ENCODE measurements at regions not wholly inside any gene's neighbourhood (a gene's known extent, or its start where the extent isn't known, plus 50 kb on each side); places are given as distances from the start of the nearest gene placed in this dataset.

DNA sequence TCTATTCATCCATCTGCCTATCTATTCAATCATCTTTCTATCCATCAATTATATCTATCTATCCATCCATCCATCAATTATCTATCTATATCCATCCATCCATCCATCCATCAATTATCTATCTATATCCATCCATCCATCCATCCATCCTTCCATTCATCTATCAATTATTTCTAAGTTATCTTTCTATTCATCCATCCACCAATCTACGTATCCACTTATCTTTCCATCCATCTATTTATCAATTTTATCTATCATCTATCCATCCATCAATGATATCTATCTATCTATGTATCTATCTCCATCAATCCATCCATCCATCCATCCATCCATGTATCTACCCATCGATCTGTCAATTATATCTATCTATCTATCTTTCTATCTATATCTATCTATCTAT lies 158.4 kb upstream of the ZKSCAN2 start:
- TF ChIP-seq EZH2 (IDR thresholded peaks at IDR 0.05; ENCODE audit: low read depth, unreplicated experiment) = no peak
- TF ChIP-seq, protein P1, sequence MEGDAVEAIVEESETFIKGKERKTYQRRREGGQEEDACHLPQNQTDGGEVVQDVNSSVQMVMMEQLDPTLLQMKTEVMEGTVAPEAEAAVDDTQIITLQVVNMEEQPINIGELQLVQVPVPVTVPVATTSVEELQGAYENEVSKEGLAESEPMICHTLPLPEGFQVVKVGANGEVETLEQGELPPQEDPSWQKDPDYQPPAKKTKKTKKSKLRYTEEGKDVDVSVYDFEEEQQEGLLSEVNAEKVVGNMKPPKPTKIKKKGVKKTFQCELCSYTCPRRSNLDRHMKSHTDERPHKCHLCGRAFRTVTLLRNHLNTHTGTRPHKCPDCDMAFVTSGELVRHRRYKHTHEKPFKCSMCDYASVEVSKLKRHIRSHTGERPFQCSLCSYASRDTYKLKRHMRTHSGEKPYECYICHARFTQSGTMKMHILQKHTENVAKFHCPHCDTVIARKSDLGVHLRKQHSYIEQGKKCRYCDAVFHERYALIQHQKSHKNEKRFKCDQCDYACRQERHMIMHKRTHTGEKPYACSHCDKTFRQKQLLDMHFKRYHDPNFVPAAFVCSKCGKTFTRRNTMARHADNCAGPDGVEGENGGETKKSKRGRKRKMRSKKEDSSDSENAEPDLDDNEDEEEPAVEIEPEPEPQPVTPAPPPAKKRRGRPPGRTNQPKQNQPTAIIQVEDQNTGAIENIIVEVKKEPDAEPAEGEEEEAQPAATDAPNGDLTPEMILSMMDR (conservative IDR thresholded peaks at IDR 0.05; ENCODE audit: low read depth in 2 of 2) = no peak
- TF ChIP-seq POLR2AphosphoS5 (IDR thresholded peaks at IDR 0.05; ENCODE audit: low read depth) = no peak
- TF ChIP-seq ZNF331 (CRISPR knock-in tag; IDR thresholded peaks at IDR 0.05; ENCODE audit: low read depth) = no peak
- TF ChIP-seq, protein P2, sequence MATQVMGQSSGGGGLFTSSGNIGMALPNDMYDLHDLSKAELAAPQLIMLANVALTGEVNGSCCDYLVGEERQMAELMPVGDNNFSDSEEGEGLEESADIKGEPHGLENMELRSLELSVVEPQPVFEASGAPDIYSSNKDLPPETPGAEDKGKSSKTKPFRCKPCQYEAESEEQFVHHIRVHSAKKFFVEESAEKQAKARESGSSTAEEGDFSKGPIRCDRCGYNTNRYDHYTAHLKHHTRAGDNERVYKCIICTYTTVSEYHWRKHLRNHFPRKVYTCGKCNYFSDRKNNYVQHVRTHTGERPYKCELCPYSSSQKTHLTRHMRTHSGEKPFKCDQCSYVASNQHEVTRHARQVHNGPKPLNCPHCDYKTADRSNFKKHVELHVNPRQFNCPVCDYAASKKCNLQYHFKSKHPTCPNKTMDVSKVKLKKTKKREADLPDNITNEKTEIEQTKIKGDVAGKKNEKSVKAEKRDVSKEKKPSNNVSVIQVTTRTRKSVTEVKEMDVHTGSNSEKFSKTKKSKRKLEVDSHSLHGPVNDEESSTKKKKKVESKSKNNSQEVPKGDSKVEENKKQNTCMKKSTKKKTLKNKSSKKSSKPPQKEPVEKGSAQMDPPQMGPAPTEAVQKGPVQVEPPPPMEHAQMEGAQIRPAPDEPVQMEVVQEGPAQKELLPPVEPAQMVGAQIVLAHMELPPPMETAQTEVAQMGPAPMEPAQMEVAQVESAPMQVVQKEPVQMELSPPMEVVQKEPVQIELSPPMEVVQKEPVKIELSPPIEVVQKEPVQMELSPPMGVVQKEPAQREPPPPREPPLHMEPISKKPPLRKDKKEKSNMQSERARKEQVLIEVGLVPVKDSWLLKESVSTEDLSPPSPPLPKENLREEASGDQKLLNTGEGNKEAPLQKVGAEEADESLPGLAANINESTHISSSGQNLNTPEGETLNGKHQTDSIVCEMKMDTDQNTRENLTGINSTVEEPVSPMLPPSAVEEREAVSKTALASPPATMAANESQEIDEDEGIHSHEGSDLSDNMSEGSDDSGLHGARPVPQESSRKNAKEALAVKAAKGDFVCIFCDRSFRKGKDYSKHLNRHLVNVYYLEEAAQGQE (IDR thresholded peaks at IDR 0.05; ENCODE audit: unreplicated experiment) = no peak
- TF ChIP-seq STAT1 (IDR thresholded peaks at IDR 0.05; ENCODE audit: unreplicated experiment) = no peak
- TF ChIP-seq CREB1 (CRISPR knock-in tag; IDR thresholded peaks at IDR 0.05; ENCODE audit: low read depth) = no peak
- TF ChIP-seq EZH2phosphoT487 (IDR thresholded peaks at IDR 0.05; ENCODE audit: unreplicated experiment) = no peak
- no peak for TF ChIP-seq ZNF114 (CRISPR knock-in tag; IDR thresholded peaks at IDR 0.05)
- no peak for TF ChIP-seq JUNB (IDR thresholded peaks at IDR 0.05; ENCODE audit: unreplicated experiment)

Measured in GM23338 (cell line).